ENCODE measurements at regions not wholly inside any gene's neighbourhood (a gene's known extent, or its start where the extent isn't known, plus 50 kb on each side); places are given as distances from the start of the nearest gene placed in this dataset.
"Not testable (repeated sequence)": the region's sequence is repeated elsewhere in the genome, so short reads cannot be mapped to it uniquely, and the experiment has no call there.

DNA sequence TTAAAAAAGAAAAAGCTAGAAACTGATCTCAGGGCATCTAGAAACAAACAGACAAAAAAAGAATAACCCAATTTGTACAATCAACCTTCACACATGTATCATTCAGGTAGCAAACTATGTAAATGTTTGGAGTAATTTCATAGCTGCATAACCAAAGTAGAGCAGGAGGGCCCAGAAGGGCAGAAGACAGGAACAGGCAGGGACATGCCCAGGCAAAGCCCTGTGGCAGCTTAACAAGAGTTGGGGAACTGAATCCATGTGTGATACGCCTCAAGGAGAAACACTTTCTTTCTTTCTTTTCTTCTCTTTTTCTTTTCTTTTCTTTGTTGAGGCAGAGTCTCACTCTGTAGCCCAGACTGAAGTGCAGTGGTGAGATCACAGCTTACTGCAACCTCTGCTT, 390.4 kb upstream of the ANKRD20A1 start:
- not testable (repeated sequence) for H3K4me1 ChIP-seq (ENCODE audit: control insufficient read depth in 2 of 2, insufficient read depth in 1 of 2, low read depth in 1 of 2, low read length in 2 of 2); H3K27me3 ChIP-seq (ENCODE audit: control insufficient read depth in 3 of 3, insufficient read depth in 3 of 3, low read depth in 1 of 3, low read length in 3 of 3); H3K4ac ChIP-seq (ENCODE audit: low read length); H2BK12ac ChIP-seq (ENCODE audit: low read length); H3K27ac ChIP-seq (replicated peaks; ENCODE audit: low read length); H3K4me3 ChIP-seq (ENCODE audit: low read length in 2 of 2); H4K8ac ChIP-seq (ENCODE audit: low read depth, low read length); H3K9me3 ChIP-seq (replicated peaks in 1 of 2; ENCODE audit: control insufficient read depth in 2 of 2, insufficient read depth in 1 of 2, low read depth in 1 of 2, low read length in 2 of 2); H3K79me1 ChIP-seq (ENCODE audit: low read depth, low read length); H2AK5ac ChIP-seq (ENCODE audit: low read depth, low read length); H3K23ac ChIP-seq (ENCODE audit: low read depth, low read length, poor library complexity); H2BK15ac ChIP-seq (ENCODE audit: low read length); H2BK5ac ChIP-seq (ENCODE audit: low read length); H3K36me3 ChIP-seq (replicated peaks in 1 of 2; ENCODE audit: control insufficient read depth in 2 of 2, insufficient read depth in 2 of 2, low read length in 2 of 2); H3K18ac ChIP-seq (ENCODE audit: low read length); H3K14ac ChIP-seq (ENCODE audit: low read length); H2AFZ ChIP-seq (ENCODE audit: low read length); H4K91ac ChIP-seq (ENCODE audit: low read depth, low read length, poor library complexity); DNase-seq (ENCODE audit: low spot score); H3K9ac ChIP-seq (ENCODE audit: low read depth, low read length, poor library complexity); H3K4me2 ChIP-seq (ENCODE audit: insufficient read depth, low read length, poor library complexity, severe bottlenecking); H2BK120ac ChIP-seq (ENCODE audit: low read depth, low read length)
- WGBS, 2 donors (ENCODE audit: extremely low coverage in 2 of 2, insufficient read length in 2 of 2, insufficient replicate concordance in 1 of 2): no CpG with 5 or more reads among the region's 1 CpG

DNA sequence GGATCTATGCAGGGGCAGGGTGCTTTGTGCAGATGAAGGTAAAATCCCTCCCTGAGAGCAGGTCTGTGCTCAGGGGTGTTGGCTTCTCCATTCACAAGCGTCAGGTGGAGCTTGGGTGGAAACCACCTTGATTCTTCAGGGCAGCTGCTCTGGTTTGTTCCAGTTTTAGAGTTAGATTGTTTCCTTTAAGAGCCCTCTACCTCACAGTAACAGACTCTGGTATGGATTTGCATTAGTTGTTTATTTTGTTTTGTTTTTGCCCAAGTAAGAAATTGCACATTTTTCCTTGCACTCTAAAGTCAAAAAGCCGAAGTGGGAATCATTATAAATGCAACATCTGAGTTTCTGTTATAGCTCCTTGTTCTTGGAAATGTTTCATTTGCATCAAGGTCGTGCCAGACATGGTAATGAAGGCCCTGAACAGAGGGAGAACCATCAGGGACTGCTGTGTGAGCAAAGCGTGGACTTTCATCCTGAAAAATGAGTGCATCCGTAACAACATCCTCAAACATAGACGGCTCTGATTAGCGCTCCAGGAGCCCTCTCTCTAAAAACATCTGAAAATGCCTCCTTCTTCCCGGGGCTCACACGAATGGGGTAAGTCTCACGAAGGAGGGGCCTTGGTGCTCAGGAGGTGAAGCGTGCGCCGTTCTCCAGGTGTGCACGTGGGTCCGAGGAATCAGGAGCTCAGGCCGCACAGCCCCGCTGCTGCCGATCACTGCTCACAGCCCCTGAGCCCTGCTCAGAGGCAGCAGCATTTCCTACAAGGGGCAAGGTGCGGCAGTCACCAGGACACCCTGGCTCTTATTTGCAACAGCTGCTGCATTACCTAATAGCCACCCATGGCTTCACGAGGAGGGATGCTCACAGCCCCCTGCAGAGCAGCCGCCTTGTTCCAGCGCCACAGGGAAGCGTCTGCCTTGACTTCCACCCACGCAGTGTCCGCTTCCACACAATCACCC, 396.7 kb upstream of the ANKRD20A1 start:
- not testable (repeated sequence) for H3K14ac ChIP-seq (ENCODE audit: low read length); H2BK12ac ChIP-seq (ENCODE audit: low read length); H3K27me3 ChIP-seq (ENCODE audit: control insufficient read depth in 3 of 3, insufficient read depth in 3 of 3, low read depth in 1 of 3, low read length in 3 of 3); H4K91ac ChIP-seq (ENCODE audit: low read depth, low read length, poor library complexity); H3K9ac ChIP-seq (ENCODE audit: low read depth, low read length, poor library complexity); H2BK5ac ChIP-seq (ENCODE audit: low read length); H3K23ac ChIP-seq (ENCODE audit: low read depth, low read length, poor library complexity); H4K8ac ChIP-seq (ENCODE audit: low read depth, low read length); H3K4me2 ChIP-seq (ENCODE audit: insufficient read depth, low read length, poor library complexity, severe bottlenecking); H3K4me1 ChIP-seq (ENCODE audit: control insufficient read depth in 2 of 2, insufficient read depth in 1 of 2, low read depth in 1 of 2, low read length in 2 of 2); H2BK15ac ChIP-seq (ENCODE audit: low read length); H2AFZ ChIP-seq (ENCODE audit: low read length); H3K4me3 ChIP-seq (ENCODE audit: low read length in 2 of 2); H3K9me3 ChIP-seq (replicated peaks in 1 of 2; ENCODE audit: control insufficient read depth in 2 of 2, insufficient read depth in 1 of 2, low read depth in 1 of 2, low read length in 2 of 2); H2BK120ac ChIP-seq (ENCODE audit: low read depth, low read length); H3K79me1 ChIP-seq (ENCODE audit: low read depth, low read length); H3K36me3 ChIP-seq (replicated peaks in 1 of 2; ENCODE audit: control insufficient read depth in 2 of 2, insufficient read depth in 2 of 2, low read length in 2 of 2); H3K4ac ChIP-seq (ENCODE audit: low read length); H3K18ac ChIP-seq (ENCODE audit: low read length); H3K27ac ChIP-seq (replicated peaks; ENCODE audit: low read length); H2AK5ac ChIP-seq (ENCODE audit: low read depth, low read length); DNase-seq (ENCODE audit: low spot score)
- no CpG with 5 or more reads among the region's 25 CpGs for WGBS, 2 donors (ENCODE audit: extremely low coverage in 2 of 2, insufficient read length in 2 of 2, insufficient replicate concordance in 1 of 2)

DNA sequence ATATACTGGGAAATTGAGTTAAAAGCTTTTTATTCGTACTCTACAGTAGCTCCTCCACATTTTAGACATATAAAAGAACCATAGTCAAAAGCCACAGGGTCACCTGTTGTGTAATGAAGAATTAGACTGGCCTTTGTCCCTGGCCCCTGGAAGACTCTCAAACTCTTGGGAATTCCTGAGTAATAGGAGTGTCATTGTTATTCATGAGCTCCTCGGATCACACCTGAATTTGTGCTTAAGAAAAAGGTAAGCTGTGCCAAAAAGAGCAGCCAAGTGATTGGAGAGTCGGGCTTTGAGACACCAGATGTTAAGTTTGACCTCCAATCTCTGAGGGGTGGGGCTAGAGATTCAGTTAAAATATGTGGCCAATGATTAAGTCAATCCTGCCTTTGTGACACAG, 405.8 kb upstream of the ANKRD20A1 start:
- not testable (repeated sequence) for H3K27me3 ChIP-seq (ENCODE audit: control insufficient read depth in 3 of 3, insufficient read depth in 3 of 3, low read depth in 1 of 3, low read length in 3 of 3); H2AFZ ChIP-seq (ENCODE audit: low read length); H2AK5ac ChIP-seq (ENCODE audit: low read depth, low read length); DNase-seq (ENCODE audit: low spot score); H2BK120ac ChIP-seq (ENCODE audit: low read depth, low read length); H2BK12ac ChIP-seq (ENCODE audit: low read length); H3K9me3 ChIP-seq (replicated peaks in 1 of 2; ENCODE audit: control insufficient read depth in 2 of 2, insufficient read depth in 1 of 2, low read depth in 1 of 2, low read length in 2 of 2); H3K4me1 ChIP-seq (ENCODE audit: control insufficient read depth in 2 of 2, insufficient read depth in 1 of 2, low read depth in 1 of 2, low read length in 2 of 2); H3K23ac ChIP-seq (ENCODE audit: low read depth, low read length, poor library complexity); H3K18ac ChIP-seq (ENCODE audit: low read length); H3K4me2 ChIP-seq (ENCODE audit: insufficient read depth, low read length, poor library complexity, severe bottlenecking); H3K36me3 ChIP-seq (replicated peaks in 1 of 2; ENCODE audit: control insufficient read depth in 2 of 2, insufficient read depth in 2 of 2, low read length in 2 of 2); H3K4ac ChIP-seq (ENCODE audit: low read length); H3K9ac ChIP-seq (ENCODE audit: low read depth, low read length, poor library complexity); H3K27ac ChIP-seq (replicated peaks; ENCODE audit: low read length); H3K14ac ChIP-seq (ENCODE audit: low read length); H2BK5ac ChIP-seq (ENCODE audit: low read length); H3K4me3 ChIP-seq (ENCODE audit: low read length in 2 of 2); H4K91ac ChIP-seq (ENCODE audit: low read depth, low read length, poor library complexity); H4K8ac ChIP-seq (ENCODE audit: low read depth, low read length); H3K79me1 ChIP-seq (ENCODE audit: low read depth, low read length); H2BK15ac ChIP-seq (ENCODE audit: low read length)
- WGBS, 2 donors (ENCODE audit: extremely low coverage in 2 of 2, insufficient read length in 2 of 2, insufficient replicate concordance in 1 of 2): no CpG with 5 or more reads among the region's 3 CpGs

DNA sequence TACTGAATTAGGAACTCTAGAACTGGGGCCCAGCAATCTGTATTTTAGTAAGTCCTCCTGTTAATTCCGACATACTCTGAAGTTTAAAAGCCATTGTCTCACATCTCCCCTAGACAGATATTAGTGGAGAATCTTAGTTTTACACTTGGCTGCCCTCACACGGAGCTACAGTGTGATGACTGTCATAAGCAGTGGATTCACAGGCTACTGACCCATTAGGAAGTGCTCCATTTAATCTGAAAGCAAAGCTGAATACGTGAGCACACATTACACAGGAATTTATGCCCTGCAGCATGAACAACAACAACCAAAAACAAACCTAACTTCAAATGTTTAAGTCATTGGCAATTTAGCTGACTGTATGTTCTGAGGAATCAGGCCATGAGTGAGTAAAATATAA, 416.4 kb upstream of the ANKRD20A1 start:
- not testable (repeated sequence) for H3K4ac ChIP-seq (ENCODE audit: low read length); H3K36me3 ChIP-seq (replicated peaks in 1 of 2; ENCODE audit: control insufficient read depth in 2 of 2, insufficient read depth in 2 of 2, low read length in 2 of 2); H4K91ac ChIP-seq (ENCODE audit: low read depth, low read length, poor library complexity); H2BK5ac ChIP-seq (ENCODE audit: low read length); H3K4me2 ChIP-seq (ENCODE audit: insufficient read depth, low read length, poor library complexity, severe bottlenecking); H3K27ac ChIP-seq (replicated peaks; ENCODE audit: low read length); H3K18ac ChIP-seq (ENCODE audit: low read length); H3K9ac ChIP-seq (ENCODE audit: low read depth, low read length, poor library complexity); H3K4me1 ChIP-seq (ENCODE audit: control insufficient read depth in 2 of 2, insufficient read depth in 1 of 2, low read depth in 1 of 2, low read length in 2 of 2); H2AFZ ChIP-seq (ENCODE audit: low read length); DNase-seq (ENCODE audit: low spot score); H3K9me3 ChIP-seq (replicated peaks in 1 of 2; ENCODE audit: control insufficient read depth in 2 of 2, insufficient read depth in 1 of 2, low read depth in 1 of 2, low read length in 2 of 2); H3K27me3 ChIP-seq (ENCODE audit: control insufficient read depth in 3 of 3, insufficient read depth in 3 of 3, low read depth in 1 of 3, low read length in 3 of 3); H2BK12ac ChIP-seq (ENCODE audit: low read length); H3K23ac ChIP-seq (ENCODE audit: low read depth, low read length, poor library complexity); H3K79me1 ChIP-seq (ENCODE audit: low read depth, low read length); H2AK5ac ChIP-seq (ENCODE audit: low read depth, low read length); H2BK15ac ChIP-seq (ENCODE audit: low read length); H3K14ac ChIP-seq (ENCODE audit: low read length); H3K4me3 ChIP-seq (ENCODE audit: low read length in 2 of 2); H4K8ac ChIP-seq (ENCODE audit: low read depth, low read length); H2BK120ac ChIP-seq (ENCODE audit: low read depth, low read length)
- WGBS, 2 donors (ENCODE audit: extremely low coverage in 2 of 2, insufficient read length in 2 of 2, insufficient replicate concordance in 1 of 2): no CpG with 5 or more reads among the region's 3 CpGs

Measured in neuronal stem cell (in vitro differentiated cells).